ENCODE measurements at regions not wholly inside any gene's neighbourhood (a gene's known extent, or its start where the extent isn't known, plus 50 kb on each side); places are given as distances from the start of the nearest gene placed in this dataset.

- no peak overlapping the region for H2AFZ ChIP-seq (ENCODE audit: low read length)
- no peak overlapping the region for H2BK12ac ChIP-seq (ENCODE audit: low read depth, low read length)
- no peak overlapping the region for H4K8ac ChIP-seq (ENCODE audit: extremely low read depth, insufficient read depth, low read length)
- H3K9me3 ChIP-seq (ENCODE audit: insufficient read depth in 2 of 2, low read depth in 1 of 2, low read length in 1 of 2): peaks cover 13 to 14% of the 10 kb centered on the region in 2 experiments
- H3K9ac ChIP-seq (replicated peaks in 1 of 4; ENCODE audit: extremely low read depth in 1 of 4, low read depth in 3 of 4, low read length in 3 of 4): no peak overlapping the region
- H2AK5ac ChIP-seq (ENCODE audit: low read depth, low read length): no peak overlapping the region
- H3K79me1 ChIP-seq (ENCODE audit: low read depth, low read length): no peaks in the 10 kb centered on the region
- H4K91ac ChIP-seq (replicated peaks; ENCODE audit: insufficient read length, low read length): no peak overlapping the region
- H3K4ac ChIP-seq (replicated peaks; ENCODE audit: insufficient read length, low read depth, low read length): no peak overlapping the region
- WGBS, 2 experiments (ENCODE audit: extremely low coverage in 1 of 2, insufficient coverage in 1 of 2, insufficient read length in 1 of 2, insufficient replicate concordance in 2 of 2, low coverage in 1 of 2, low lambda C conversion rate in 2 of 2, missing lambda C conversion rate in 1 of 2): 90% methylated on average over 5 of the region's 5 CpGs; no CpG with 5 or more reads in 1 of the 2 experiments
- H3K27me3 ChIP-seq (replicated peaks in 1 of 4; ENCODE audit: control insufficient read depth in 3 of 4, extremely low read depth in 1 of 4, insufficient read depth in 3 of 4, low read length in 3 of 4): no peaks in the 10 kb centered on the region
- no peak overlapping the region for H3K18ac ChIP-seq (ENCODE audit: extremely low read depth, low read length)
- FAIRE-seq (no peak), DNase-seq (ENCODE audit: low read depth in 1 of 2, low spot score in 2 of 2) (no peak)
- no peaks in the 10 kb centered on the region for H3K79me2 ChIP-seq (ENCODE audit: control insufficient read depth in 1 of 2, insufficient read depth in 2 of 2, low read length in 2 of 2)
- H3K4me1 ChIP-seq (replicated peaks in 1 of 4; ENCODE audit: control insufficient read depth in 3 of 4, insufficient read depth in 4 of 4, low read length in 3 of 4): no peaks in the 10 kb centered on the region
- no peak overlapping the region for H3K56ac ChIP-seq (replicated peaks; ENCODE audit: insufficient read length, low read depth, low read length)
- no peaks in the 10 kb centered on the region for H3K36me3 ChIP-seq (ENCODE audit: control insufficient read depth in 2 of 4, insufficient read depth in 4 of 4, low read length in 3 of 4)
- no peak overlapping the region for H2BK20ac ChIP-seq (ENCODE audit: low read length)
- H3K4me3 ChIP-seq (ENCODE audit: extremely low read depth in 1 of 4, insufficient read depth in 2 of 4, low read depth in 3 of 4, low read length in 4 of 4): no peak overlapping the region
- no peak overlapping the region for H3K27ac ChIP-seq (ENCODE audit: low read depth, low read length)
- no peak overlapping the region for H2BK120ac ChIP-seq (replicated peaks; ENCODE audit: low read depth, low read length)
- no peak overlapping the region for H3K14ac ChIP-seq (ENCODE audit: insufficient read length)
- H2BK5ac ChIP-seq (ENCODE audit: low read depth, low read length): no peak overlapping the region
- no peak overlapping the region for H3K23ac ChIP-seq (ENCODE audit: insufficient read length)
- H4K5ac ChIP-seq (ENCODE audit: insufficient read length, low read depth, low read length): no peak overlapping the region
- ChIA-PET CTCF (ENCODE audit: partially characterized antibody) (interaction anchor here (0.7 to 1.6 kb wide), 3 partner anchors 10 to 242 kb away, joined by 3 to 4 read pairs (median 4); no protein-coding TSS in a partner anchor), POLR2A (ENCODE audit: partially characterized antibody) (interaction anchor here (0.6 kb wide), 1 partner anchor 295 kb away, joined by 3 read pairs; no protein-coding TSS in a partner anchor)
- no peaks in the 10 kb centered on the region for H4K20me1 ChIP-seq (replicated peaks in 1 of 2; ENCODE audit: control insufficient read depth in 1 of 2, insufficient read depth in 2 of 2, low read length in 2 of 2)
- H2BK15ac ChIP-seq (ENCODE audit: low read length): no peak overlapping the region
- H3K4me2 ChIP-seq (ENCODE audit: insufficient read depth in 1 of 2, low read depth in 2 of 2, low read length in 2 of 2): no peak overlapping the region
- no peaks in the 10 kb centered on the region; the same call in 1 of the 2 replicates for H3K23me2 ChIP-seq (ENCODE audit: low read depth, low read length)
Measured at GRCh38 chr1:170247751-170248521, 102.2 kb downstream of the NTMT2 start.

Data from H1 (cell line).